ENCODE measurements at regions not wholly inside any gene's neighbourhood (a gene's known extent, or its start where the extent isn't known, plus 50 kb on each side); places are given as distances from the start of the nearest gene placed in this dataset.

DNA sequence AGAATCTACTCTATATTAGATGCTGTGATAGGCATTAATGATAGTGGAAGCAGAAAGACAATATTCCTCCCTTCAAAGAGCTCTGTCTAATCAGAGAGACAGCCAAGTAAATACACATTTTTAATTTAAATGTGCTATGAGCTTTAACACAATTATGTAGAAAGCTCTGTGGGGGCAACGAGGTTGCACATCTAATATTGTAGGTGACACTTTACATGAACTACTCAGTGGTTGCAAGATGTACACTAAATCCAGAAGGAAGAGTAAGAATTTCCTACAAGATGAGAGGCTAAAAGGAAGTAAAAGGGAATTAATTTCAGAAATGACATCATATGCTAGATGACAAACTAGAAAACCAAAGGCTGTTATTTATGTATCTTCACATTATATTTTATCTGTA is 120.9 kb downstream of the SPCS3 start:
- H3K27ac ChIP-seq: no peak overlapping the region
- TF ChIP-seq ZFX (IDR thresholded peaks at IDR 0.05; ENCODE audit: borderline replicate concordance): no peak
- TF ChIP-seq, protein P1, sequence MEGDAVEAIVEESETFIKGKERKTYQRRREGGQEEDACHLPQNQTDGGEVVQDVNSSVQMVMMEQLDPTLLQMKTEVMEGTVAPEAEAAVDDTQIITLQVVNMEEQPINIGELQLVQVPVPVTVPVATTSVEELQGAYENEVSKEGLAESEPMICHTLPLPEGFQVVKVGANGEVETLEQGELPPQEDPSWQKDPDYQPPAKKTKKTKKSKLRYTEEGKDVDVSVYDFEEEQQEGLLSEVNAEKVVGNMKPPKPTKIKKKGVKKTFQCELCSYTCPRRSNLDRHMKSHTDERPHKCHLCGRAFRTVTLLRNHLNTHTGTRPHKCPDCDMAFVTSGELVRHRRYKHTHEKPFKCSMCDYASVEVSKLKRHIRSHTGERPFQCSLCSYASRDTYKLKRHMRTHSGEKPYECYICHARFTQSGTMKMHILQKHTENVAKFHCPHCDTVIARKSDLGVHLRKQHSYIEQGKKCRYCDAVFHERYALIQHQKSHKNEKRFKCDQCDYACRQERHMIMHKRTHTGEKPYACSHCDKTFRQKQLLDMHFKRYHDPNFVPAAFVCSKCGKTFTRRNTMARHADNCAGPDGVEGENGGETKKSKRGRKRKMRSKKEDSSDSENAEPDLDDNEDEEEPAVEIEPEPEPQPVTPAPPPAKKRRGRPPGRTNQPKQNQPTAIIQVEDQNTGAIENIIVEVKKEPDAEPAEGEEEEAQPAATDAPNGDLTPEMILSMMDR (IDR thresholded peaks at IDR 0.05): no peak

DNA sequence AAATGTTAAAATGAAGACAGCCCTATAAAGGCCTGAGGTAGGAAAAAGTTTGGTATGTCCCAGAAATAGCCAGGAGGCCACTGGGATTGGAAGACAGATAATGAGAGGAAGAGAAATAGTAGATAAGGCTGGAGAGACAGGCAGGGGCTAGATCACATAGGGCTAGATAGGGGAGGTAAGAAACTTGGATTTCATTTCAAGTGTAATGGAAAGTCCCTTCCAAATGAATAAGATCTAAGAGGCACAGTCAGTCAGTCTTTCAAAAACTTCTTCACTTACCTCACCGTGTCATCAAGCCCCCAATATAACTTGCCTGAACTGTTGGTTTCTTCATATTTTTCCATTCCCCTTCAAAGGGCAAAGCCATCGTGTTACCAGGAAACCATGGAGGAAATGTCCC is 121.8 kb downstream of the SPCS3 start:
- no peak for TF ChIP-seq ZFX (IDR thresholded peaks at IDR 0.05; ENCODE audit: borderline replicate concordance)
- TF ChIP-seq, protein P1 (IDR thresholded peaks at IDR 0.05): no peak
- H3K27ac ChIP-seq: no peak overlapping the region

DNA sequence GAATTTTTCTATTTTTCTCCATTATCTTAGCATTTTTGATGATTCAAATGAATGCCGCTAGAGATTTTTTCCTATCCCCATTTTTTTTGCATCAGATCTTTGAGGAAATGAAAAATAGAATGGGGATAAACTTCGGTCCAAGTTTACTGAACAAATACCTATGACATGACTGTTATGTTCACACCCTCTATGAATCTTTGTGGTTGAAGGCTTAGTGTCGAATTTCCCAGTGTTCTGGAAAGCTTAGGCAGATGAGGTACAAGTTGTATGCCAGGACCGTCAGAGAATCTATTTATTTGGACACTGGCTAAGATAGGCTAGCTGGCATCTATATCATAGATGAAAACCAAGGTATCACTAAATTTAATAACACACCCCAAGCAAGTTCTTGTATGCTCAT is 123.4 kb downstream of the SPCS3 start:
- no peak overlapping the region for H3K27ac ChIP-seq
- TF ChIP-seq ZFX (IDR thresholded peaks at IDR 0.05; ENCODE audit: borderline replicate concordance): no peak
- TF ChIP-seq, protein P1 (IDR thresholded peaks at IDR 0.05): no peak

DNA sequence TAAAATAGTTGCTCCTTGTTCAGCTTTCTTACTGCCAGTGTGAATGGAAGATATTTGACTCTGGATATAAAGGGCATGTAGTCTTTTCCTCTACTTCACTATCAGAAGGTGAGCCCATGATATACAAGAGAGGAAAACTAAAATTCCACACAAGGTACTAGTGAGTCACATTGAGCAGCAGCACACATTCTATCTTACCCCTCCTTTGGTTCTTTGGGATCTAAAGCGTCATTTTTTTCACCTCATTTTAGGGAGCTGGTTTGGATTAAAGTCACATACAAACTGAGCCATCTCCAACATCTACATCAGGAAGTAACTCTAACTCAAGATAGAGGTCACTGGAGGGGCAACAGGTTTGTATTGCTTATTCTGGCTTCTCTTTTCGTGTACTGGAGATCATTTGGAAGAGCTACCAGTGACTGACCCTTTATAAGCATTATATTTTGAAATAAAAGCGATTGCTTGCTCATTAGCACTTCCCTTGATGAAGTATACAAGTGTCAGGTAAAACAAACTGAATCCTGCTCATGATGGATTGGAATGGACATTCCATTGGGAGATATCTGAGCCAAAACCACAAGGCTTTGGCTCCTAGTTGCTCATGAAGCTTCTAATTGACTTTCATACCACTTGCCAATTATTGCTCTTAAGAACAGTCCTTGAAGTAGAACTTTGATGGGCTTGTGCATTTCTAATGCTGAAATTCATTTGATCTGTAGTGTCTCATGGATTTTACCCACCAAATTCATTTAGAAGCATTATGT is 124.1 kb downstream of the SPCS3 start:
- H3K27ac ChIP-seq: no peak overlapping the region
- TF ChIP-seq ZFX (IDR thresholded peaks at IDR 0.05; ENCODE audit: borderline replicate concordance): no peak
- TF ChIP-seq, protein P1 (IDR thresholded peaks at IDR 0.05): no peak

DNA sequence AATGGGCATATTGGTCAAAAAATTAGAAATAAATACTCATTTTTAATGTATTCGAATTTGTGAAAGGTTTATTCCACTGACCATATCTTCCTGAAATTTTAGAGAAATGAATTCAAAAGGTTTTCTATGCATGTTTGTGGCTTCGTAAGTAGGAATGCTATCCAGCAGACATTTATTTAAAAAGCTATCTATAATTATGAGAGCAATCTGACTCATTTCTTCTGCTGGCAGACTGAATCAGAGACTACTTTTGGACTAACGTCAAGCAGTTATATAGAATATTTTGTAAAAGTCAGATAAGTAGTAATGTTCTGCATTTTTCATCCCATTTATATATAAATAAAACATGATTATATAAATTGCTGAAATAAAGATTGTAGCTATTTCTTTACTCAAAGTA is 125.0 kb downstream of the SPCS3 start:
- no peak for TF ChIP-seq ZFX (IDR thresholded peaks at IDR 0.05; ENCODE audit: borderline replicate concordance)
- TF ChIP-seq, protein P1 (IDR thresholded peaks at IDR 0.05): no peak
- H3K27ac ChIP-seq: no peak overlapping the region

DNA sequence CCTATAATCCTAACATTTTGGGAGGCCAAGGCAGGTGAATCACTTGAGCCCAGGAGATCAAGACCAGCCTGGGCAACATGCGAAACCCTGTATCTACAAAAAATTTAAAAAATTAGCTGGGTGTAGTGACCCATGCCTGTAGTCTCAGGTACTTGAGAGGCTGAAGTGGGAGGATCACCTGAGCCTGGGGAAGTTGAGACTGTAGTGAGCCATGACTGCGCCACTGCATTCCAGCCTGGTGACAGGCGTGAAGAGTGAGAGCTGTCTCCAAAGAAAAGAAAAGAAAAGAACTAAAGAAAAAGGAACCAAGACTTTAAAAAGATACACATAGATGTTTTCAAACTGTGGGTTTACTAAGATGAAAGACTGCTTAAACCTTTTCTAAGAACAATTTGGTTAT is 129.0 kb downstream of the SPCS3 start:
- no peak for TF ChIP-seq ZFX (IDR thresholded peaks at IDR 0.05; ENCODE audit: borderline replicate concordance)
- TF ChIP-seq, protein P1 (IDR thresholded peaks at IDR 0.05): no peak
- no peak overlapping the region for H3K27ac ChIP-seq

DNA sequence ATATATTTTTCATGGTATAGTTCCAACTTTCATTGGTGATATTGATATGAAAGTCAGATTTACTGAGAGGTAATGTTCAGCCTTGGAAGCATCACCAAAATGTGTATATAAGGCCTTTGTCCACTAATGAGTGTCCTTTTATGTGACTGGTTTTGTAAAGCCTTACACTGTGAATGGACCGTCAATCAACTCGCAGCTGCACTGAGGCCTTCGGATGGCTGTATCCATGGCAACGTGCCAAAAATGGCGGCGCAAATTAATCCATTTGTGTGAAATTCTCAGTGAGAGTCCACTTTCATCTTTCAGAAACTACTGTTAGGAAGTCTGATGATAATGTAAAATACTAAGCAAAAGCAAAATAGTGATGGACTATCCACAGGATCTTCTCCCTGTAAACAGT is 131.7 kb downstream of the SPCS3 start:
- no peak overlapping the region for H3K27ac ChIP-seq
- TF ChIP-seq, protein P1 (IDR thresholded peaks at IDR 0.05): no peak
- no peak for TF ChIP-seq ZFX (IDR thresholded peaks at IDR 0.05; ENCODE audit: borderline replicate concordance)
